Spleen (tissue), 7 donors: ENCODE measurements at regions not wholly inside any gene's neighbourhood (a gene's known extent, or its start where the extent isn't known, plus 50 kb on each side); places are given as distances from the start of the nearest gene placed in this dataset.

ENCODE experiments used
- CTCF ChIP-seq, 11 experiments: fragments of 200-600 bp in 7 of 11; fragments of 450-650 bp in 4 of 11; sonication (generic) in 4 of 11; IDR thresholded peaks in 8 of 11; conservative IDR thresholded peaks in 3 of 11; 1 replicate in 7 of 11; 2 replicates in 4 of 11; pipeline versions ENCODE4 v1.4.0 to v1.8.0; 2016 to 2021; ENCODE audit warnings: antibody characterized with exemption in 11 of 11, inconsistent platforms in 4 of 11, mild to moderate bottlenecking in 1 of 11
- POLR2A ChIP-seq, 3 donors: fragments of 450-650 bp; IDR thresholded peaks; one replicate each; pipeline ENCODE4 v1.5.1; 2017; ENCODE audit warnings: antibody characterized with exemption in 3 of 3, mild to moderate bottlenecking in 1 of 3
- POLR2AphosphoS5 ChIP-seq, 3 donors: sonication (generic); formaldehyde crosslinking; IDR thresholded peaks; one replicate each; pipeline ENCODE4 v1.5.1; 2017; ENCODE audit warnings: antibody characterized with exemption in 3 of 3
- donor health status: DM: no; HTN: no; CAD: no; lungs with moderate emphysema.
- donor health status: DM: no; HTN: no; CAD: no.
- donor health status: DM: no; HTN: no; CAD: no.

DNA sequence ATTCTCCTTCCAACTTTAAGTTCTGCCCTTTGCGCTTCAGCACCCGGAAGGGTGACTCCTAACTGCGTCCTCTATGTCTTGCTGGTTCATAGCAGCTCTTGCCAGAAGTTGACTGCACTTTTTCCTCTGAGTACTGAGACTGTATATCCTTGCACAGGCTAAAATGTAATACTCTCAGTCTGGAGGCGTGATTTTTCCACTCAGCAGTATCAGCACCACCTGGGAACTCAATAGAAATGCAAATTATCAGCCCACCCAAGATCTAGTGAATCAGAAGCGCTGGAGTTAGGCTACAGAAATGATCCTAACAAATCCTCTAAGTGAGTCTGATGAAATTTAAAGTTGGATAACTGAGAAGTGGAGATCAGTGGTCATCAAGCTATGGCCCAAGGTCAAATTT lies 1611.9 kb upstream of the SLC10A2 start:
- TF ChIP-seq CTCF (IDR thresholded peaks at IDR 0.05 in 8 of 11, conservative IDR thresholded peaks at IDR 0.05 in 3 of 11) (no peak), POLR2A (IDR thresholded peaks at IDR 0.05) (no peak), POLR2AphosphoS5 (IDR thresholded peaks at IDR 0.05) (no peak)
